ENCODE measurements at regions not wholly inside any gene's neighbourhood (a gene's known extent, or its start where the extent isn't known, plus 50 kb on each side); places are given as distances from the start of the nearest gene placed in this dataset.

- peak; percentile 49 for DNase-seq (ENCODE audit: low spot score)
These were observed 174.5 kb downstream of the KCTD12 start for GRCh38 chr13:76711550-76712182.

- DNase-seq (ENCODE audit: low spot score): no peak
These were observed 176.4 kb downstream of the KCTD12 start for GRCh38 chr13:76709851-76710250.

GRCh38 chr13:76708138-76708688 lies 178.0 kb downstream of the KCTD12 start:
- DNase-seq (ENCODE audit: low spot score): peak; percentile 28

GRCh38 chr13:76707360-76707759 lies 178.8 kb downstream of the KCTD12 start:
- DNase-seq (ENCODE audit: low spot score): no peak

- DNase-seq (ENCODE audit: low spot score): no peak
These were observed 182.4 kb downstream of the KCTD12 start for GRCh38 chr13:76703621-76704288.

GRCh38 chr13:76703216-76703615 lies 183.0 kb downstream of the KCTD12 start:
- DNase-seq (ENCODE audit: low spot score): no peak

- no peak for DNase-seq (ENCODE audit: low spot score)
These were observed 188.9 kb downstream of the KCTD12 start for GRCh38 chr13:76697288-76697687.

GRCh38 chr13:76696370-76696769 lies 189.8 kb downstream of the KCTD12 start:
- DNase-seq (ENCODE audit: low spot score): no peak

- no peak for DNase-seq (ENCODE audit: low spot score)
These were observed 193.1 kb downstream of the KCTD12 start for GRCh38 chr13:76693086-76693485.

- DNase-seq (ENCODE audit: low spot score): peak; percentile 18
These were observed 193.9 kb downstream of the KCTD12 start for GRCh38 chr13:76692346-76692745.

- DNase-seq (ENCODE audit: low spot score): no peak
These were observed 195.6 kb downstream of the KCTD12 start for GRCh38 chr13:76690611-76691010.

GRCh38 chr13:76687467-76687866 lies 198.7 kb downstream of the KCTD12 start:
- no peak for DNase-seq (ENCODE audit: low spot score)

GRCh38 chr13:76685938-76686337 lies 200.3 kb downstream of the KCTD12 start:
- no peak for DNase-seq (ENCODE audit: low spot score)

- DNase-seq (ENCODE audit: low spot score): no peak
These were observed 201.9 kb downstream of the KCTD12 start for GRCh38 chr13:76684336-76684735.

- DNase-seq (ENCODE audit: low spot score): no peak
These were observed 202.4 kb downstream of the KCTD12 start for GRCh38 chr13:76683854-76684253.

GRCh38 chr13:76683168-76683567 lies 203.0 kb downstream of the KCTD12 start:
- no peak for DNase-seq (ENCODE audit: low spot score)

- DNase-seq (ENCODE audit: low spot score): no peak
These were observed 206.1 kb downstream of the KCTD12 start for GRCh38 chr13:76680112-76680511.

GRCh38 chr13:76677043-76677442 lies 209.2 kb downstream of the KCTD12 start:
- peak; percentile 30 for DNase-seq (ENCODE audit: low spot score)

- DNase-seq (ENCODE audit: low spot score): no peak
These were observed 213.8 kb downstream of the KCTD12 start for GRCh38 chr13:76672420-76672819.

GRCh38 chr13:76668716-76669115 lies 217.5 kb downstream of the KCTD12 start:
- no peak for DNase-seq (ENCODE audit: low spot score)

- DNase-seq (ENCODE audit: low spot score): no peak
These were observed 218.1 kb downstream of the KCTD12 start for GRCh38 chr13:76668141-76668540.

GRCh38 chr13:76667551-76667950 lies 218.7 kb downstream of the KCTD12 start:
- peak; percentile 25 for DNase-seq (ENCODE audit: low spot score)

GRCh38 chr13:76663592-76664335 lies 222.4 kb downstream of the KCTD12 start:
- peak; percentile 56 for DNase-seq (ENCODE audit: low spot score)

Measured in Ammon's horn (tissue), 1 donor.